ENCODE measurements at regions not wholly inside any gene's neighbourhood (a gene's known extent, or its start where the extent isn't known, plus 50 kb on each side); places are given as distances from the start of the nearest gene placed in this dataset.

DNA sequence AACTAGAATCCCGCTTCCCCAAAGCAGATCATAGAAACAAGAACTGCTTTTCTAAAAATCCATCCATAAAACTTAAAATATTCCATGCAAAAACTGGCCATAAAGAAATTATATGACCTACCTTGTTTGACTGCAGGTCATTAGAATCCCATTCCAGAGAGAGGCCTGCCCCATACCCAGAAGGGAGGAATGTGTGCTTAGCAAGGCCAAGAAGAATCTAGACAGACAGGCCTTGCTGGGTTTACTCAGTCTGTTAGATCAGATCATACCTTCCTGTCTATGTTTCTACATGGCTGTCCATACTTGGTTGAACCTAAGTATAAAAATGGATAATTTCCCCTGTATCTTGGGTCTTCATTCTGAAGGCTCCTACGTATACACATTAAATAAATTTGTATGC lies 358.8 kb upstream of the TRPC7 start:
- Histone ChIP-seq H3K9me3 (replicated peaks in 1 of 3) (no peaks in the 10 kb centered on the region), H3K27ac (no peak overlapping the region), H3K36me3 (replicated peaks in 1 of 2) (no peaks in the 10 kb centered on the region), H3K4me1 (replicated peaks in 1 of 2) (no peaks in the 10 kb centered on the region), H3K4me3 (no peak overlapping the region), H3K27me3 (no peaks in the 10 kb centered on the region)
- no peak for DNase-seq
- intact Hi-C loops (cut with DNase I) = no loop called here
- no peak for TF ChIP-seq CTCF (IDR thresholded peaks at IDR 0.05)
- TF ChIP-seq POLR2A (IDR thresholded peaks at IDR 0.05) = no peak
- 72 to 83% (median 77%) methylated on average over 2 of the region's 2 CpGs for WGBS, 4 donors

- no peaks in the 10 kb centered on the region for H3K27me3 ChIP-seq
Observed at GRCh38 chr5:136722581-136722980, 357.2 kb upstream of the TRPC7 start.

GRCh38 chr5:136722086-136722485 lies 356.7 kb upstream of the TRPC7 start:
- H3K9me3 ChIP-seq (replicated peaks in 1 of 3) = no peaks in the 10 kb centered on the region
- no peak for DNase-seq
- H3K4me3 ChIP-seq = no peak overlapping the region
- H3K27me3 ChIP-seq = no peaks in the 10 kb centered on the region
- H3K36me3 ChIP-seq (replicated peaks in 1 of 2) = no peaks in the 10 kb centered on the region
- H3K27ac ChIP-seq = no peak overlapping the region
- 74 to 84% (median 80%) methylated on average over 4 of the region's 4 CpGs for WGBS, 4 donors
- no peak for TF ChIP-seq POLR2A (IDR thresholded peaks at IDR 0.05)
- intact Hi-C loops (cut with DNase I) = no loop called here
- no peaks in the 10 kb centered on the region for H3K4me1 ChIP-seq (replicated peaks in 1 of 2)

More at GRCh38 chr5:136722581-136722980, 357.2 kb upstream of the TRPC7 start:
- DNase-seq = no peak
- WGBS, 4 donors = 68 to 90% (median 87%) methylated on average over 1 of the region's 1 CpG
- no peaks in the 10 kb centered on the region for H3K9me3 ChIP-seq (replicated peaks in 1 of 3)
- H3K4me1 ChIP-seq (replicated peaks in 1 of 2) = no peaks in the 10 kb centered on the region
- no peak overlapping the region for H3K27ac ChIP-seq
- H3K4me3 ChIP-seq = no peak overlapping the region
- intact Hi-C loops (cut with DNase I) = no loop called here
- TF ChIP-seq CTCF (IDR thresholded peaks at IDR 0.05) (no peak), POLR2A (IDR thresholded peaks at IDR 0.05) (no peak)
- no peaks in the 10 kb centered on the region for H3K36me3 ChIP-seq (replicated peaks in 1 of 2)

GRCh38 chr5:136720674-136721073 lies 355.3 kb upstream of the TRPC7 start:
- no peak for DNase-seq
- Histone ChIP-seq H3K4me3 (no peak overlapping the region), H3K9me3 (replicated peaks in 1 of 3) (no peaks in the 10 kb centered on the region), H3K4me1 (replicated peaks in 1 of 2) (no peaks in the 10 kb centered on the region), H3K27ac (no peak overlapping the region), H3K36me3 (replicated peaks in 1 of 2) (no peaks in the 10 kb centered on the region), H3K27me3 (no peaks in the 10 kb centered on the region)
- TF ChIP-seq CTCF (IDR thresholded peaks at IDR 0.05) = no peak
- no peak for TF ChIP-seq POLR2A (IDR thresholded peaks at IDR 0.05)
- intact Hi-C loops (cut with DNase I) = no loop called here
- WGBS, 4 donors = 70 to 87% (median 76%) methylated on average over 2 of the region's 2 CpGs

DNA sequence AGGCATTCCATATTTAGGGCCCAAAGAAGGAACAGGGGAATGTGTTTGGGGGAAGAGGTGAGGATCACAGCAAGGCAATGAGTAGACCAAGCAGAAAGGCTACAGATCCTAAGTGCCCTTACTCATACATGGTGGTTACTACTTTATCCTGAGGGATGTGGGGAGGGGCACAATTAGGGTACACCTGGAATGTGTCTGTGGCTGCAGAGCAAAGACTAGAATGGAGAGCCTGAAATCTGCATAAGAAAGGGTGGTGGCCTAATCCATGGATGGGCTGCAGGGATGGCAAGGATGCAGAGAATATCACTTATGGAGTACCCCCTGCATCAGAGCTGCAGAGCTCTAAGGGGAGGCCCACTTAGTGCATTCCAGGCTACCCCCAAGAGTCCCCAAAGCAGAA lies 352.6 kb upstream of the TRPC7 start:
- intact Hi-C loops (cut with DNase I) = no loop called here
- no peak for DNase-seq
- Histone ChIP-seq H3K27ac (no peak overlapping the region), H3K4me1 (replicated peaks in 1 of 2) (no peaks in the 10 kb centered on the region), H3K9me3 (replicated peaks in 1 of 3) (no peaks in the 10 kb centered on the region), H3K36me3 (replicated peaks in 1 of 2) (no peaks in the 10 kb centered on the region), H3K4me3 (no peak overlapping the region), H3K27me3 (no peaks in the 10 kb centered on the region)
- no peak for TF ChIP-seq POLR2A (IDR thresholded peaks at IDR 0.05)
- no peak for TF ChIP-seq CTCF (IDR thresholded peaks at IDR 0.05)
